IMR-90 (cell line): ENCODE measurements at regions not wholly inside any gene's neighbourhood (a gene's known extent, or its start where the extent isn't known, plus 50 kb on each side); places are given as distances from the start of the nearest gene placed in this dataset.

Experiments
- POLR2A ChIP-seq: IDR thresholded peaks from 2 replicates; pipeline ENCODE4 v1.6.1; 2012; ENCODE audit warnings: mild to moderate bottlenecking, low read depth, low read length
- RFX5 ChIP-seq: IDR thresholded peaks from 2 replicates; pipeline ENCODE4 v1.8.0; 2012; ENCODE audit warnings: low read depth, mild to moderate bottlenecking, low read length, moderate library complexity
- SMC3 ChIP-seq: fragments of 150-350 bp; IDR thresholded peaks from 2 replicates; pipeline ENCODE4 v1.6.1; 2016; ENCODE audit warnings: low read depth, mild to moderate bottlenecking, antibody characterized with exemption, low read length, moderate library complexity
- TF ChIP-seq, protein P1 (sequence below): conservative IDR thresholded peaks from 2 replicates; pipeline ENCODE4 v1.5.1; 2012; ENCODE audit warnings: mild to moderate bottlenecking, low read depth, low read length, improper control_type of control experiment

- TF ChIP-seq, protein P1, sequence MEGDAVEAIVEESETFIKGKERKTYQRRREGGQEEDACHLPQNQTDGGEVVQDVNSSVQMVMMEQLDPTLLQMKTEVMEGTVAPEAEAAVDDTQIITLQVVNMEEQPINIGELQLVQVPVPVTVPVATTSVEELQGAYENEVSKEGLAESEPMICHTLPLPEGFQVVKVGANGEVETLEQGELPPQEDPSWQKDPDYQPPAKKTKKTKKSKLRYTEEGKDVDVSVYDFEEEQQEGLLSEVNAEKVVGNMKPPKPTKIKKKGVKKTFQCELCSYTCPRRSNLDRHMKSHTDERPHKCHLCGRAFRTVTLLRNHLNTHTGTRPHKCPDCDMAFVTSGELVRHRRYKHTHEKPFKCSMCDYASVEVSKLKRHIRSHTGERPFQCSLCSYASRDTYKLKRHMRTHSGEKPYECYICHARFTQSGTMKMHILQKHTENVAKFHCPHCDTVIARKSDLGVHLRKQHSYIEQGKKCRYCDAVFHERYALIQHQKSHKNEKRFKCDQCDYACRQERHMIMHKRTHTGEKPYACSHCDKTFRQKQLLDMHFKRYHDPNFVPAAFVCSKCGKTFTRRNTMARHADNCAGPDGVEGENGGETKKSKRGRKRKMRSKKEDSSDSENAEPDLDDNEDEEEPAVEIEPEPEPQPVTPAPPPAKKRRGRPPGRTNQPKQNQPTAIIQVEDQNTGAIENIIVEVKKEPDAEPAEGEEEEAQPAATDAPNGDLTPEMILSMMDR = no peak
- TF ChIP-seq POLR2A = no peak
- no peak for TF ChIP-seq RFX5
- no peak for TF ChIP-seq SMC3
Observed at GRCh38 chr2:167869200-167869599, 378.2 kb downstream of the STK39 start.
